GM23338 (cell line): ENCODE measurements at regions not wholly inside any gene's neighbourhood (a gene's known extent, or its start where the extent isn't known, plus 50 kb on each side); places are given as distances from the start of the nearest gene placed in this dataset.

Experiments used
- CREB1 ChIP-seq: fragments of 250-450 bp; sonication (Bioruptor Pico); IDR thresholded peaks from 2 replicates; pipeline ENCODE4 v1.5.0; 2020; ENCODE audit warnings: low read depth, mild to moderate bottlenecking, moderate library complexity
- EZH2 ChIP-seq: fragments of 200-600 bp; sonication (generic); IDR thresholded peaks from one replicate; pipeline ENCODE4 v1.8.0; 2017; ENCODE audit warnings: antibody characterized with exemption, mild to moderate bottlenecking, low read depth; ENCODE audit not compliant: unreplicated experiment
- EZH2phosphoT487 ChIP-seq: fragments of 200-600 bp; sonication (generic); IDR thresholded peaks from one replicate; pipeline ENCODE4 v1.8.1; 2018; ENCODE audit warnings: antibody characterized with exemption; ENCODE audit not compliant: unreplicated experiment
- JUNB ChIP-seq: IDR thresholded peaks from one replicate; pipeline ENCODE4 v1.6.1; 2016; ENCODE audit warnings: antibody characterized with exemption; ENCODE audit not compliant: unreplicated experiment
- NANOG ChIP-seq: IDR thresholded peaks from 2 replicates; pipeline ENCODE4 v1.6.1; 2016; ENCODE audit warnings: antibody characterized with exemption, borderline replicate concordance
- POLR2AphosphoS5 ChIP-seq: IDR thresholded peaks from 2 replicates; pipeline ENCODE4 v1.6.1; 2016; ENCODE audit warnings: antibody characterized with exemption, low read depth
- STAT1 ChIP-seq: IDR thresholded peaks from one replicate; pipeline ENCODE4 v1.6.1; 2016; ENCODE audit warnings: antibody characterized with exemption; ENCODE audit not compliant: unreplicated experiment
- ZNF114 ChIP-seq: fragments of 250-450 bp; sonication (Bioruptor Pico); IDR thresholded peaks from 2 replicates; pipeline ENCODE4 v1.5.0; 2020; ENCODE audit warnings: mild to moderate bottlenecking, moderate library complexity
- ZNF331 ChIP-seq: fragments of 250-450 bp; sonication (Bioruptor Pico); IDR thresholded peaks from 2 replicates; pipeline ENCODE4 v1.5.0; 2020; ENCODE audit warnings: low read depth, mild to moderate bottlenecking, moderate library complexity
- TF ChIP-seq, protein P1 (sequence below), 2 experiments: fragments of 200-600 bp in 1 of 2; sonication (generic) in 1 of 2; conservative IDR thresholded peaks; 2 replicates each; pipeline versions ENCODE4 v1.5.1 to v1.6.1; 2016 to 2017; ENCODE audit warnings: antibody characterized with exemption in 2 of 2, low read depth in 2 of 2, mild to moderate bottlenecking in 2 of 2, moderate library complexity in 1 of 2
- TF ChIP-seq, protein P2 (sequence below): IDR thresholded peaks from one replicate; pipeline ENCODE4 v1.6.1; 2018; ENCODE audit warnings: antibody characterized with exemption; ENCODE audit not compliant: unreplicated experiment
- TF ChIP-seq, protein P3 (sequence below): fragments of 250-450 bp; sonication (Bioruptor Pico); IDR thresholded peaks from 2 replicates; pipeline ENCODE4 v1.5.0; 2020; ENCODE audit warnings: mild to moderate bottlenecking, moderate library complexity
- TF ChIP-seq, protein P4 (sequence below): IDR thresholded peaks from 2 replicates; pipeline ENCODE4 v1.6.1; 2016; ENCODE audit warnings: antibody characterized with exemption

DNA sequence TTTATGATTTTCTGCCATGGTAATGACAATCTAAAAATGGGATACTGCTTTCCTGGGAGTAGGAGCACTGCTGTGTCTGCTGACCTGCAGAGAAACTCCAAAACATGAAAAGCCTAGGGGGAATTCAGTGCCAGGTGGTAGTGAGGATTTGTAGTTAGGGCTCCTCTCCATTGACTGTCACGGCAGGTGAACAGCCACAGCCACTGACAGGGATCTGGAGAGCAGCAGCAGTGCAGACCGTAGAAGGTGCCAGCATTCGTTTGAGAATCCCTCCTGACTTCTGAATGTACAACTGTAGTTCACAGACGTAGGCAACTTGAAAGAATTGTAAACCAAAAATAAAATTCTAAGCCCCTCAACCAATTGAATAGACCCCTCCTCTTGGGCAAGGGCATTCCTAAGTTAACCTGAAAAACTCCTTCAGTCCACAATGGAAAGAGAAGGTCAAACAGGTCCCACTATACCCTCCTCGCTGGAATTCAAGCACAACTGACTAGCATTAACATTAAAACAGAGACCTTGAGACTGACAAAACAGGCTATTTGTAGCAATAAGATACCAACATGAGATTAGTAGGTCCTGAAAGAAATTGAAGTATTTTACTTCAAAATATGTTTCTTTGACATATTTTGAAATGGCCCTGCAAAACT lies 1328.8 kb downstream of the OLFM4 start:
- no peak for TF ChIP-seq CREB1 (CRISPR knock-in tag)
- TF ChIP-seq POLR2AphosphoS5 = no peak
- TF ChIP-seq, protein P1, sequence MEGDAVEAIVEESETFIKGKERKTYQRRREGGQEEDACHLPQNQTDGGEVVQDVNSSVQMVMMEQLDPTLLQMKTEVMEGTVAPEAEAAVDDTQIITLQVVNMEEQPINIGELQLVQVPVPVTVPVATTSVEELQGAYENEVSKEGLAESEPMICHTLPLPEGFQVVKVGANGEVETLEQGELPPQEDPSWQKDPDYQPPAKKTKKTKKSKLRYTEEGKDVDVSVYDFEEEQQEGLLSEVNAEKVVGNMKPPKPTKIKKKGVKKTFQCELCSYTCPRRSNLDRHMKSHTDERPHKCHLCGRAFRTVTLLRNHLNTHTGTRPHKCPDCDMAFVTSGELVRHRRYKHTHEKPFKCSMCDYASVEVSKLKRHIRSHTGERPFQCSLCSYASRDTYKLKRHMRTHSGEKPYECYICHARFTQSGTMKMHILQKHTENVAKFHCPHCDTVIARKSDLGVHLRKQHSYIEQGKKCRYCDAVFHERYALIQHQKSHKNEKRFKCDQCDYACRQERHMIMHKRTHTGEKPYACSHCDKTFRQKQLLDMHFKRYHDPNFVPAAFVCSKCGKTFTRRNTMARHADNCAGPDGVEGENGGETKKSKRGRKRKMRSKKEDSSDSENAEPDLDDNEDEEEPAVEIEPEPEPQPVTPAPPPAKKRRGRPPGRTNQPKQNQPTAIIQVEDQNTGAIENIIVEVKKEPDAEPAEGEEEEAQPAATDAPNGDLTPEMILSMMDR (conservative IDR thresholded peaks at IDR 0.05; ENCODE audit: low read depth in 2 of 2) = no peak
- TF ChIP-seq EZH2phosphoT487 = no peak
- peak; percentile 68; the same call in 1 of the 2 replicates for TF ChIP-seq ZNF114 (CRISPR knock-in tag)
- no peak for TF ChIP-seq EZH2
- no peak for TF ChIP-seq NANOG
- TF ChIP-seq, protein P2, sequence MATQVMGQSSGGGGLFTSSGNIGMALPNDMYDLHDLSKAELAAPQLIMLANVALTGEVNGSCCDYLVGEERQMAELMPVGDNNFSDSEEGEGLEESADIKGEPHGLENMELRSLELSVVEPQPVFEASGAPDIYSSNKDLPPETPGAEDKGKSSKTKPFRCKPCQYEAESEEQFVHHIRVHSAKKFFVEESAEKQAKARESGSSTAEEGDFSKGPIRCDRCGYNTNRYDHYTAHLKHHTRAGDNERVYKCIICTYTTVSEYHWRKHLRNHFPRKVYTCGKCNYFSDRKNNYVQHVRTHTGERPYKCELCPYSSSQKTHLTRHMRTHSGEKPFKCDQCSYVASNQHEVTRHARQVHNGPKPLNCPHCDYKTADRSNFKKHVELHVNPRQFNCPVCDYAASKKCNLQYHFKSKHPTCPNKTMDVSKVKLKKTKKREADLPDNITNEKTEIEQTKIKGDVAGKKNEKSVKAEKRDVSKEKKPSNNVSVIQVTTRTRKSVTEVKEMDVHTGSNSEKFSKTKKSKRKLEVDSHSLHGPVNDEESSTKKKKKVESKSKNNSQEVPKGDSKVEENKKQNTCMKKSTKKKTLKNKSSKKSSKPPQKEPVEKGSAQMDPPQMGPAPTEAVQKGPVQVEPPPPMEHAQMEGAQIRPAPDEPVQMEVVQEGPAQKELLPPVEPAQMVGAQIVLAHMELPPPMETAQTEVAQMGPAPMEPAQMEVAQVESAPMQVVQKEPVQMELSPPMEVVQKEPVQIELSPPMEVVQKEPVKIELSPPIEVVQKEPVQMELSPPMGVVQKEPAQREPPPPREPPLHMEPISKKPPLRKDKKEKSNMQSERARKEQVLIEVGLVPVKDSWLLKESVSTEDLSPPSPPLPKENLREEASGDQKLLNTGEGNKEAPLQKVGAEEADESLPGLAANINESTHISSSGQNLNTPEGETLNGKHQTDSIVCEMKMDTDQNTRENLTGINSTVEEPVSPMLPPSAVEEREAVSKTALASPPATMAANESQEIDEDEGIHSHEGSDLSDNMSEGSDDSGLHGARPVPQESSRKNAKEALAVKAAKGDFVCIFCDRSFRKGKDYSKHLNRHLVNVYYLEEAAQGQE = no peak
- TF ChIP-seq ZNF331 (CRISPR knock-in tag) = no peak
- no peak for TF ChIP-seq STAT1
- TF ChIP-seq, protein P3, sequence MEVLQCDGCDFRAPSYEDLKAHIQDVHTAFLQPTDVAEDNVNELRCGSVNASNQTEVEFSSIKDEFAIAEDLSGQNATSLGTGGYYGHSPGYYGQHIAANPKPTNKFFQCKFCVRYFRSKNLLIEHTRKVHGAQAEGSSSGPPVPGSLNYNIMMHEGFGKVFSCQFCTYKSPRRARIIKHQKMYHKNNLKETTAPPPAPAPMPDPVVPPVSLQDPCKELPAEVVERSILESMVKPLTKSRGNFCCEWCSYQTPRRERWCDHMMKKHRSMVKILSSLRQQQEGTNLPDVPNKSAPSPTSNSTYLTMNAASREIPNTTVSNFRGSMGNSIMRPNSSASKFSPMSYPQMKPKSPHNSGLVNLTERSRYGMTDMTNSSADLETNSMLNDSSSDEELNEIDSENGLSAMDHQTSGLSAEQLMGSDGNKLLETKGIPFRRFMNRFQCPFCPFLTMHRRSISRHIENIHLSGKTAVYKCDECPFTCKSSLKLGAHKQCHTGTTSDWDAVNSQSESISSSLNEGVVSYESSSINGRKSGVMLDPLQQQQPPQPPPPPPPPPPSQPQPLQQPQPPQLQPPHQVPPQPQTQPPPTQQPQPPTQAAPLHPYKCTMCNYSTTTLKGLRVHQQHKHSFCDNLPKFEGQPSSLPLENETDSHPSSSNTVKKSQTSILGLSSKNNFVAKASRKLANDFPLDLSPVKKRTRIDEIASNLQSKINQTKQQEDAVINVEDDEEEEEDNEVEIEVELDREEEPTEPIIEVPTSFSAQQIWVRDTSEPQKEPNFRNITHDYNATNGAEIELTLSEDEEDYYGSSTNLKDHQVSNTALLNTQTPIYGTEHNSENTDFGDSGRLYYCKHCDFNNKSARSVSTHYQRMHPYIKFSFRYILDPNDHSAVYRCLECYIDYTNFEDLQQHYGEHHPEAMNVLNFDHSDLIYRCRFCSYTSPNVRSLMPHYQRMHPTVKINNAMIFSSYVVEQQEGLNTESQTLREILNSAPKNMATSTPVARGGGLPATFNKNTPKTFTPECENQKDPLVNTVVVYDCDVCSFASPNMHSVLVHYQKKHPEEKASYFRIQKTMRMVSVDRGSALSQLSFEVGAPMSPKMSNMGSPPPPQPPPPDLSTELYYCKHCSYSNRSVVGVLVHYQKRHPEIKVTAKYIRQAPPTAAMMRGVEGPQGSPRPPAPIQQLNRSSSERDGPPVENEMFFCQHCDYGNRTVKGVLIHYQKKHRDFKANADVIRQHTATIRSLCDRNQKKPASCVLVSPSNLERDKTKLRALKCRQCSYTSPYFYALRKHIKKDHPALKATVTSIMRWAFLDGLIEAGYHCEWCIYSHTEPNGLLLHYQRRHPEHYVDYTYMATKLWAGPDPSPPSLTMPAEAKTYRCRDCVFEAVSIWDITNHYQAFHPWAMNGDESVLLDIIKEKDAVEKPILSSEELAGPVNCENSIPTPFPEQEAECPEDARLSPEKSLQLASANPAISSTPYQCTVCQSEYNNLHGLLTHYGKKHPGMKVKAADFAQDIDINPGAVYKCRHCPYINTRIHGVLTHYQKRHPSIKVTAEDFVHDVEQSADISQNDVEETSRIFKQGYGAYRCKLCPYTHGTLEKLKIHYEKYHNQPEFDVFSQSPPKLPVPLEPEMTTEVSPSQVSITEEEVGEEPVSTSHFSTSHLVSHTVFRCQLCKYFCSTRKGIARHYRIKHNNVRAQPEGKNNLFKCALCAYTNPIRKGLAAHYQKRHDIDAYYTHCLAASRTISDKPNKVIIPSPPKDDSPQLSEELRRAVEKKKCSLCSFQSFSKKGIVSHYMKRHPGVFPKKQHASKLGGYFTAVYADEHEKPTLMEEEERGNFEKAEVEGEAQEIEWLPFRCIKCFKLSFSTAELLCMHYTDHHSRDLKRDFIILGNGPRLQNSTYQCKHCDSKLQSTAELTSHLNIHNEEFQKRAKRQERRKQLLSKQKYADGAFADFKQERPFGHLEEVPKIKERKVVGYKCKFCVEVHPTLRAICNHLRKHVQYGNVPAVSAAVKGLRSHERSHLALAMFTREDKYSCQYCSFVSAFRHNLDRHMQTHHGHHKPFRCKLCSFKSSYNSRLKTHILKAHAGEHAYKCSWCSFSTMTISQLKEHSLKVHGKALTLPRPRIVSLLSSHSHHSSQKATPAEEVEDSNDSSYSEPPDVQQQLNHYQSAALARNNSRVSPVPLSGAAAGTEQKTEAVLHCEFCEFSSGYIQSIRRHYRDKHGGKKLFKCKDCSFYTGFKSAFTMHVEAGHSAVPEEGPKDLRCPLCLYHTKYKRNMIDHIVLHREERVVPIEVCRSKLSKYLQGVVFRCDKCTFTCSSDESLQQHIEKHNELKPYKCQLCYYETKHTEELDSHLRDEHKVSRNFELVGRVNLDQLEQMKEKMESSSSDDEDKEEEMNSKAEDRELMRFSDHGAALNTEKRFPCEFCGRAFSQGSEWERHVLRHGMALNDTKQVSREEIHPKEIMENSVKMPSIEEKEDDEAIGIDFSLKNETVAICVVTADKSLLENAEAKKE (CRISPR knock-in tag) = peak; percentile 86
- no peak for TF ChIP-seq JUNB
- TF ChIP-seq, protein P4, sequence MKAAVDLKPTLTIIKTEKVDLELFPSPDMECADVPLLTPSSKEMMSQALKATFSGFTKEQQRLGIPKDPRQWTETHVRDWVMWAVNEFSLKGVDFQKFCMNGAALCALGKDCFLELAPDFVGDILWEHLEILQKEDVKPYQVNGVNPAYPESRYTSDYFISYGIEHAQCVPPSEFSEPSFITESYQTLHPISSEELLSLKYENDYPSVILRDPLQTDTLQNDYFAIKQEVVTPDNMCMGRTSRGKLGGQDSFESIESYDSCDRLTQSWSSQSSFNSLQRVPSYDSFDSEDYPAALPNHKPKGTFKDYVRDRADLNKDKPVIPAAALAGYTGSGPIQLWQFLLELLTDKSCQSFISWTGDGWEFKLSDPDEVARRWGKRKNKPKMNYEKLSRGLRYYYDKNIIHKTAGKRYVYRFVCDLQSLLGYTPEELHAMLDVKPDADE = no peak
